Renal cortex interstitium (tissue), 11 donors: ENCODE measurements at regions not wholly inside any gene's neighbourhood (a gene's known extent, or its start where the extent isn't known, plus 50 kb on each side); places are given as distances from the start of the nearest gene placed in this dataset.
"Not testable (repeated sequence)": the region's sequence is repeated elsewhere in the genome, so short reads cannot be mapped to it uniquely, and the experiment has no call there.

Source experiments
- DNase-seq, 11 donors: peaks; one replicate each; pipeline ENCODE4 v3.0.0-alpha.2; 2013; ENCODE audit warnings: low read depth in 9 of 11, low spot score in 4 of 11; ENCODE audit errors: extremely low read depth in 1 of 11

DNA sequence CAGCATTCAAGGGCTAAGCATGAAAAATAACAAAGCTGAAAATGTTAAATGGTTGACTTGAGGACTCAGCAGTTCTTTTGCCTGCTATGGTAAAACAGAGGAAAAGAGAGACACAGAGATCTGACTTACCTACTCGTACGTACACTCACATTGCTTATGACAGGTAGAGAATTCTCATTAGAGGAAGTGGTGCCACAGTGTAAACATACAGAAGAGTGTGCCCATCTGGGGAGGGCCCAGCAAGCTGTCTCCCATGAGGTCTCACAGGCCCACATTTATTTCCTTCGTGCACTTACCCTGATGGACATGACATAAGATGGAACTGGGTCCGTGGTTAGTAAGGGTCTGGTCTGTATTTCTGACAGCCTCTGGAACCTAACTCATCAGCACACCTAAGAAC is 729.1 kb downstream of the BCL11A start:
- no peak for DNase-seq

DNA sequence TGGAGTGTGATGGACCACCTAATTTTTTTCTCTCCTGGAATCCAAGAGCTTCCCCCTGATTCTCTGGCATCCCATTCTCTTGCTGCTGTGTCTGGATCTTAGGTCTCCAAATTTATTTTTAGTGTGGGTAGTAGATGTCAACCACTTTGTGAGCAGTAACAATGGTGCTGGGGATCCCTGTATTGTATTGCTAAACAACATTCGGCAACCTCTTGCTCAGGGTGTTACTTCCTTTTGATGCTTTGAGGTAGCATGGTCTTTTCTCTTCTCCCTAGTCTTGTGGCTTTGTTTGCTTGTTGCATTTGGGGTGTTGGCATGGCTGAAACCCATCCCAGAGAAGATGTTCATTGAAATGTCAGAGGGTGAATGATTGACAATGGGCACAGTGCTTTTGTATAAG is 737.4 kb downstream of the BCL11A start:
- DNase-seq: no peak

DNA sequence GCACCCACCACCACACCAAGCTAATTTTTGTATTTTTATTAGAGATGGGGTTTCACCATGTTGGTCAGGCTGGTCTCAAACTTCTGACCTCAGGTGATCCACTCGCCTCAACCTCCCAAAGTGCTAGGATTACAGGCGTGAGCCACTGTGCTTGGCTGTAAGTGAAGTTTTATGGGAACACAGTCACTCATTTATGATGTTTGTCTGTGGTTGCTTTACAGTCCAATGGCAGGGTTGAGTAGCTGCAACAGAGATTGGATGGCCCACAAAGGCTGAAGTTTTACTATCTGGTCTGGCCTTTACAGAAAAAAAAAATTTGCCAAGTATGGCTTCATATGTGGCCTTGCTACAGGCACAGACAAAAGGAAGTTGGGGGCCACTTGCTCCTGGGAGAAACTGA is 743.2 kb downstream of the BCL11A start:
- not testable (repeated sequence) for DNase-seq

DNA sequence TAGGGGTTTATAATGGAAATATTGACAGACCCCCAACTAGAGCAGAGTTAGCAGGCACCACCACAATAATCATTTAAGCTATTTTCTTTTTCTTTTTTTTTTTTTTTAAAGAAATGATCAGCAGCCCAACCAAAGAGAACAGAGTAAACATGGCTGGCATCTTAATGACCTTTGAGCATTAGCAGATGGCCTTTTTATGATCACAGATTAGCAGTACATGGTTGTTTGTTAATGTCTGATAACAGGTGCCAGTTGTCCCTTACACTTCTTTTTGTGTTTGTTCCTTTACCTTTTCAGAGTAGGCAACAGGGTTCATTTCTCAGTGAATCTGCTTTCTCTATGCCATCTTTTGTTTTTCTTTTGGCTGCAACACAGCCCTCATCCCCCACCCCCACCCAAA is 747.0 kb downstream of the BCL11A start:
- no peak for DNase-seq

DNA sequence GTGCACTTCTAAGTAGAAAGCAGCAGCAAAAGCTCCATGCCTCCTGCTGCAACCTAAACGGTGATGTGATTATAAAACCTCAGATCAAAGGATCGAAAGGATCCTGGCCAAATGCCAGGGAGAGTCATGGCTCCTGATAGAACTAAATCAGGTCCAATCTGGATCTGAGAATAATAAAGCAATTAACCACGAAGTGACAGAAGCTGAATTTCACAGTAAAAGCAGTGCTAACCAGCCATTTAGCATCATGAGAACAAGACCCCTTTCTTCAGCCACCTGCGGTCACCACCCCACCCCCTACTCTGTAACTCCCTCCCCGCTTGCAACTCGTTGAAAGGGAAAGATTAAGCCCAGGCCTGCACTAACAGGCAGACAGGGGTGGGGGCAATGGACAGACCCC is 748.7 kb downstream of the BCL11A start:
- DNase-seq: no peak

DNA sequence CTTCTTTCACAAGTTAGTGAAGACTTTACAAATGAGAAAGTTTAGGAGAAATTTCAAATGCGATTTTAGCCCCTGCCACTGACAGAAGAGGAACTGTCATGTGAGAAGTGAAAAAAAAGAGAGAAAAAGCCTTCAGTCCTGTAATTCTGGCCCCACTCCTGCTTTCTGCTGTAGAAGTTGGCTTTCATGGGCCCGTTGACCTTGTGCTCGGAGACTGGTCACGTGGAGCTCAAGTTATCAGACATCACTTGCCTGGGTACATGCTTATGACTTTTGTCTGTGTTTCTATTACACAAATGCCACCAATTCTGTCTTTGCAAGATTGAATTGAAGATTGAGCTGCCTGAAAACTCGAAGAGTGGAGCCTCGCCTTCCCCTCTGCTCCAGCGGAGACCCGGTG is 749.9 kb downstream of the BCL11A start:
- no peak for DNase-seq

DNA sequence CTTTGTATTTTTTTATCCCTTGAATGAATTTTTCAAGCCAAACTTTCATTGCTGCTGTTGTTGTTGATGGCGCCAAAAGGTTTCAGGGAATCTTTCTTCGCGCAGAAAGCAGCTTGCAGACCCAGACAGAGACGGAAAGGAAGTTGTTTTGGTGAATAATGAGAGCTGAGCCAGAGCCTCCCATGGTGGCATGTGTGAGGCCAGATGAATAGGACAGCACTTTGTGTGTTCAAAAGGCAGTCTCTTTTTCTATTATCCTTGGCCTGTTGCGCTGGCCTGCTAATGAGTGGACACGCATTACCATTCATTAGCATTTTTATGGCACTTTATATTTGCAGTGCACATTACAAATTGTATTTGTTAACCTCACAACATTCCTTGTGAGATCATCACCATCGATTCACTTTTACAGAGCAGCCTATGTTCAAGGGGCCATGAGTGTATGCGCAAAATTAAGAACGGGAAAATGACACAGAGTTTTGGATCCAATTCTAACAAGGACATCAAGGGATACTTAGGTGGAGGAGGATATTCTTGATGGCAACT is 754.7 kb downstream of the BCL11A start:
- DNase-seq: no peak

DNA sequence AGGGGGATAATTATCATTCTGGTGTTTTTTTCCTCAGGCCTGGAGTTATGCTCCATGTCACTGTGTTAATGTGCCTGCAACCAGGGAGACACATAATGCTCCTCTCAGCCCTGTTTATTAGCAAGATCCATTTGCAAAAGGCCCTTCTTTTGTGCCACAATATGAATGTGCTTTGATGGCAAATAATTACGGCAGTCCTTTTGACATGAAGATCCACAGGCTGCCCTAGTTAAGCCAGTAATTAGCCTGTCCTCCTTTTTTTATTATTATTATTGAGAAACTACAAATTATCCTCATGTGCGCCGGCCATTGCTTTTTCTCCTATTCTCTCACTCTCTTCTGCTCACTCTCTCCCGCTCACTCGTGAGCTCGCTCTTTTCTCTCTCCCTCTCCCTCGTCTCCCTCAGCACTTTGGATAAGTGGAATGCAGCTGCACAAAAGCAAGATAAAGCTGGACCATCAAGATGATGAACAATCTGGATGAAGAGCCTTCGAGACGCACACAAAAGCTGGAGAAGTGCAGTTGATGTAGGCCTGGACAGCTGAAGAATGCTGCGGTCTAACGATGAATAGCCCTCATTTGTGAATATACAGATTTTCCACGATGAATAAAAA is 762.3 kb downstream of the BCL11A start:
- no peak for DNase-seq

DNA sequence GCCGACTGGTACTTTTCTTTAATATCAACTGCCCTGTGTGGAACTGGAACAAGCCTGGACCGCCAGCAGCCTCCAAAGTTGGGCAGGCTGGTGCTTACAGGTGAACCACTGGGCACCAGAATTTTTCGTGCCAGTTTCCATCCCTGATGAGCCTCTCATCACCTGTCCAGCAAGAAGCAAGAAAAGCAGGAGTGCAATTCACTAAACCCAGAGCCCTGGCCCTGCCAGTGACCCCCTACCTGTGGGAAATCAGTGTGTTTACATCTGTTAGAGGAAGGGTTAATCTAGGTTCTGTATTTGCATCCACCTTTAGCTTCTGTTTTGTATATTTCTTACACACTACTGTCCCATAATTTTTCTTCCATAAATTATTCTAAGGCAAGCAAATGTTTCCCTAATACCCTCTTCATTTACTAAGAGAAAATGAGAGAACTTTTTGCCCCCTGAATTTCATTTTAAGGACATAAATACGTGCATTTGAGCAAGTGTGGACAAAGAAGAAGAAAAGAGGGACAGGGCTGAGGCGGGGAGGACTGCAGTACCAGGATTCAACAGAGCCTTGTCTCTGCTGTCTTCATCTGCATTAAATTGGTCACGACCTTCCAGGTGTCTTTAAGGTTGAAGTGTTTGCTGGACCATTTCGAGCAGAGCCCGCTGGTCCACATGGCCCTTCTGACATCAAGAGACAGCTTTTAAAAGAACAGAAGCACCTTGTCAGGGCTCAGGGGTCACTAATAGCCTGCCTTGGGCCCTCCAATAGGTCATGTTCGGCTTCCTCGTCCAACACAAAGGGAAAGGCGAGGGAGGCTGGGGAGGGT is 763.1 kb downstream of the BCL11A start:
- no peak for DNase-seq

DNA sequence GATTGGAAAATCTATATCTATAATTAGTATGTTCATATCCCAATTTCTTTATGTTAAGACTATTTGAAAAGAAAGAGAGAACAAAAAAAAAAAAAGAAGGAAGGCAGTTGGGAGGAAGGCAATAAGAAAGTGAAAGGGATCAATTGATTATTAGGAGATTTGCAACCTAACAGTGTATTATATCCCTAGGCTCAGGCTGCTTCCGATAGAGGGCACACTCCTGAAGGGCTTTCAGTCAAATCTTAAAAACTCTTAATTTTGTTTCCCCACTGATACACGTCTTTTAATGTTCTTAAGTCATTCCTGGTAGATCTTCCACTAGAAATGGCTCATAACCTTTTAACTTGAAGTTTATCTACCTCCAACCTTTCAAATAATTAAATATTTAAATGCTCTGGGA is 763.9 kb downstream of the BCL11A start:
- no peak for DNase-seq

DNA sequence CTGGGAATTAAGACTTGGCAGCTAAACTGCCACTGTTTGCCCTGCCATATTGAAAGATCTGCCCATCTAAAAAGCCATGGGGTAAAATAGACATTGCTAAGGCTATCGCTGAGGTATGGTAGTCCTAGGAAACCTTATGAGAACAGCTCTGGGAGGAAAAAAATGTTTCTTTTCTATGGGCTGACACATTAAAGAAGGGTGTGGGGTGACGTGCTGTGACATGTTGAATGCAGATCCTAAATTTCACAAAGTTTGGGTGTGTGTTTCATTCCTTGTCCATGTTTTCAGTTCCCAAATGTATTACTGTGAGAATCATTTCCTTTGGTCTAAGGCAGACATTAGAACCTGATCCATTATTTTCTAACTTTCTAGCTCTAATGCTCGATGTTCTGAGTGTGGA is 766.4 kb downstream of the BCL11A start:
- DNase-seq: no peak

DNA sequence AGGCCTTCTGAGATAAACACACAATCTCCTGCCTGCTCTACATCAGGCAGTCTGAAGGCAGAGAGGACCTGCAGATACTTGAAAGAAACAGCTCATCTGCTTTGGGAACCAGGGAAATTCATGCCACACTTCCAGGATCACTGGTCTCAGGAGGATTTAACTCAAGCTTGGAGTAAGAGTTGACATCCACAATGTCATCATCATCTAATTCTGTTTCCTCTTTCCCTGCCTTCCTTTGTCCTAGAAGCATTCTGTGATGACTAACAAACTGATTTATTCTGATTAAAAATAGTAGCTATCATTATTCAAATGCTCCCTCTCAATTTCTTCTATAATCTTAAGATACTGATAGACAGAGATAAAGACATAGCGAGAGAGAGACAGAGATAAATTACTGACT is 766.8 kb downstream of the BCL11A start:
- no peak for DNase-seq

DNA sequence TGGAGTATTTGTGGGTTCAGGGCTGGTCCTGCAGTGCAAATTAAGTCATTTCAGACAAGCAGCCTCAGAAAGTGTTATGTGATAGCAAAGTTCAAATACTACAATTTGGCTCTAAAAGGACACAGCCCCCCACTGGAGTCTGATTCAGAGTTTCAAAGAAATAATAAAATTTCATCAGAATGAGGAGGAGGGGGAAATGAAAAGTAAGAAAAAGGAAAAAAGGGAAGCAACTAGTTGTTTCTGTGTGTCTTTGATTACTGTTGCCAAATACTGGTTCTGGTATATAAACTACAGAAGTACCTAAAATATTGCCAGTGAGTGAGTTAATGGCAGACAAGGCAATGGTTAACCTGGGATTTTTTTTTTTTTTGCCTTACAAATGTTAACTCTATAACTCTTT is 773.9 kb downstream of the BCL11A start:
- DNase-seq: no peak

DNA sequence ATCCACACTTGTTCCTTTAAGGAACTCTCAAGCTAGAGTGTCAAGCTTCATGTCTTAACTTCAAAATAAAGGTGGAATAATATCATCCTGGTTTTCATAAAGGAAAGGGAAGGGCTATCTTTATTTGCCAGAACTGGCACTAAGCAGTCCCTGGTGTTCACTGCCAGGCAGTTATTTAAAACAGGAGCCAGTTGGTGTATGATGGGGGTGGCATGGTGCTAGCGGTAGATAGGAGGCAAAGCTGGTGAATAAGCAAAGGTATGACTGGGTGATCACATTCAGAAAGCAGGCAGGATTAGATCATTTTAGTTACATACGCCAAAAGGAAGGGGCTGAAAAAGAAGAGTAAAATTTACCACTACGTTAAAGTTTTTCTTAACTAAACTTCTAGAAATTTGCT is 776.3 kb downstream of the BCL11A start:
- DNase-seq: no peak

DNA sequence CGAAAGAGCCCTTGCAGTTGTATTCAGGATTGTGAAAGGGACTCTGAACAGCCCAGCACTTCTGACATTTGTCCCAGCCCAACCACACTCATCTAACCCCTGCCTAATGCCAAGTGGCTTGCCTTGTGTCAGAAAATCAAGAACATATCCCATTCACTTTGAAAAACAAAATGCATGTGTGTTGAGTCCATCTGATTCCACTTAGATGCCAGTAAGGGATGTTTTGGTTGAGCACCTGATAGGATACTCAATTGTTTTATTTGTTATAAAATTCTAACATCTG is 776.8 kb downstream of the BCL11A start:
- no peak for DNase-seq

DNA sequence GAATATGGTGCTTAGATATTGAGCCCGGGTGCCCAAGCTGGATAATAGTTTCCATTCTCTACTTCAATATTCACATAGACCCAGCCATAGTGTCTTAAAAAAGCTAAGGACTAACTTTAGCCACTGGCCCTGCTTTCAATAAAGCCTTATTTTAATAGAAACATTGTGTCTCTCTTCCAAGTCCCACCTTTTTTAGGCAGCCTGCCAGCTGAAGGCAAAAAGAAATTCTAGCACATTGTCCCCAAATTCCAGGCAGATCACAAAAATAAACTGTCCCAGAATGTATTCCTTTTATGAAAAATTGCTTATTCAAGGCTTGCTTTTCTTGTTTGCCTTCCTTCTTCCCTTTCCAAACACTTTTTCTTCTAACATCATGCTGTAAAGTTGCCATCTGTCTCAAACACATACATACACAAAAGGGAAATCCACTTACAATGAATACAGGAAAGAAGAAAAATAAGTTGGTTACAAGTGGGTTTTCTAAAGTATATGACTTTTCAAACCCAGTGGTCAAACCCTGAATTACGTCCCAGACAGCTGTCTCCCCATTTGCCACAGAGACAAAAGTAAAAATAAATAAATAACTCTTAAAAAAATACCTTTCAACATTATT is 778.5 kb downstream of the BCL11A start:
- no peak for DNase-seq

DNA sequence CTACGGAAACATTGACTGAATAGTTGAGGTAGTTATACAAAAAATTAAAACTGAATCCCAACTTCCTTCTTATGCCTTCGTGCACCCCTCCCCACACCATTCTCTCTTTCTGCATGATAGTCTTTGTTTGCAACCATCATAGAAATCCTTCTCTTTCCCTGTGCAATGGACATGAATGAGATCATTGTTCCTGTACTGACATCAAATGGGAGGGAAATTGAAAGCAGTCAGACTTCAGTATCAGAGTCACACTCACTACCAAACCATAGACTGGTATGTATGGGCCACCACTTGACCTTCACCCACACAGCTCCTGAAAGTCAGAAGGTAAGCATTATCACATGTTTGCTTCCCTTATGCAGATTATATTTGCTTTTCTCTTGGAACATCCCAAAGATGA is 782.8 kb downstream of the BCL11A start:
- no peak for DNase-seq

DNA sequence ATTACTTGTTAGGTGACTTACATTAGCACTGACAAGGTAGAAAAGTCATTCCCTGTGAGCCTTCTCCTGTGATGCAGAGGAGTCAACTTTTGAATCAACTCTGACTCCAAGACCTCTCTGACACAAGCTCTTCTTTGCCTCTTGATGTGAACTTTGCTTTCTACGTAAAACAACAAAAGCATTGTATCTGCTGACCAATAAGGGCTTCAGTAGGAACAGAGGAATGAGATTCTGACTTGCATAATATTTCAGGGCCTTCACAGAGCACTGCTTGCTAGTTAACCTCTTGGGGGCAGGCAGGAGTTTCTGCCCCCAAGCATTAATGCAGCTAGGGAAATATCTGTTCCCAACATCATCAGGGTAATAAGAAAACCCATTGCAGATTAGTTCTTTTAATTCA is 791.5 kb downstream of the BCL11A start:
- DNase-seq: no peak

DNA sequence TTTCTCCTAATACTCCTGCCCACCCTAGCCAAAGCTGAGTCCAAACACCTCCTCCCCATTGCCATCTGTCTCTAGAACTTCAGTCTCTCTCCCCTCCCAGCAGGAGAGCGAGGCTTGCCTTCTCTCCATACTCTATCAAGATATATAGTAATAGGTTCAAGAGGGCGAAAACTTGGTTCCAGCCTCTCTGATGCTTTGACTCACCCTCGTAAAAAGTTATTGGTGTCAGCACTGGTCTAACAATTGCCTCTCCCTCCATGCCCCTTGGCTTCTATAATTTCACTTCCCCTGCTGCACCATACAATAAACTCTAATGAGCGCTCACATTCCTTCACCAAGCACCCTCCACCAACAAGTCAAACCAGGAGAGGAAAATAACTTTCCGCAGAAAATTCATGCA is 797.3 kb downstream of the BCL11A start:
- DNase-seq: peak in 7 of 11 donors; percentile 2 to 32 (median 9)

DNA sequence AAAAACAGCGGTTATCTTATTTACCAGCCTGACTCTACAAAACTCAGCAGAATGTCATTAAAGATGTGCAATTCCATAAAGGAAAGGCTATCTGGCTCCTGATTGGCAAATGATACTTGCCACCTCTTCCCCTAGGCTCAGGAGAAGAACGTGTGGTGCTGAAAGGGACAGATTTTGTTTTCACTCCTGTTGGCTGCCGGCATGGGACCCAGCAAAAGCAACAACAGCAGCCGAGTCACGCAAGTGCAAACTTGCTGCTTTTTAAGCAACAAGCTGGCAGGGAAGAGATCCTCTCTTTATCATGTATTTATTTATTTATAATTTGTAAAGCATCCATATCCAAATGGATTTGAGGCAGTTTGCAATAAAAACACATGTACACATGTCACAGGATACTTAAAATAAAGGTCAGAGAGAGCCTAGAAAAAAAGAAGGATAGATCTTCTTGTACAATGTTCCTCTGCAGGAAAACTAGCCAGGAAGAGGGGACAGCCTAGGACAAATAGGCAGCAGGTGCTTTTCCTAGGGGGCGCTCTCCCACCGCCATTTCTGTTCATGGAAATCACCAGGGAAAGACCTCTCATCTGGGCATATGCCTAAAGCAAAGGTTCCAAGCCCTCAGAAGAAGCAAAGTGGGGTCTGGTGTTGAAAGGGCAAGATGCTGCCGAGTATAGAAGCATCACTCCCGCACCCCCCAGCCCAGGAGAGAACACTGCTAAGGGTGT is 799.3 kb downstream of the BCL11A start:
- no peak for DNase-seq
